ENCODE measurements at regions not wholly inside any gene's neighbourhood (a gene's known extent, or its start where the extent isn't known, plus 50 kb on each side); places are given as distances from the start of the nearest gene placed in this dataset.

DNA sequence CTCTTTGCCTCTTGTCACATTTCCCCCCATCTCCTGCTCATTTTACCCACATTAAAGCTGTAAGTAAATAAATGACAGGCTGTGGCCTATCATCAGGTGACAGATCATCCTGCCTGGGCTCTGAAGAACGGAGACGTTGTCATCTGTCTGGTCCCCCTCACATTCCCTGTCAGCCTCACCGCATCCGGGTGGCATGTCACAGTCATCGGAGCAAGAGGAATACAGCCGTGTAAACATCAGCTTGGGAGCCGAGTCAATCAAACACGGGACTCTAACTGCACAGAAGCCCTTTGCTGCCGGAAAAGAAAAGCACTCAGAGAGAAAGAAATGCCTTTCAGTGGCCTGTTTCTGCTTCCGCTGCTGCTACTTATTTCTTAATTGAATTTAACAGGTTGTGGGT lies 371.9 kb upstream of the ID4 start:
- Histone ChIP-seq H2BK20ac (ENCODE audit: low read length) (no peak overlapping the region), H3K18ac (ENCODE audit: extremely low read depth, low read length) (no peak overlapping the region), H3K56ac (replicated peaks; ENCODE audit: insufficient read length, low read depth, low read length) (no peak overlapping the region), H2BK120ac (replicated peaks; ENCODE audit: low read depth, low read length) (no peak overlapping the region), H3K14ac (ENCODE audit: insufficient read length) (no peak overlapping the region), H4K8ac (ENCODE audit: extremely low read depth, insufficient read depth, low read length) (no peak overlapping the region), H3K4me1 (replicated peaks in 1 of 4; ENCODE audit: control insufficient read depth in 3 of 4, insufficient read depth in 4 of 4, low read length in 3 of 4) (no peaks in the 10 kb centered on the region), H3K36me3 (ENCODE audit: control insufficient read depth in 2 of 4, insufficient read depth in 4 of 4, low read length in 3 of 4) (no peaks in the 10 kb centered on the region; a peak in 1 of 8 replicates), H3K27ac (ENCODE audit: low read depth, low read length) (no peak overlapping the region), H3K79me1 (ENCODE audit: low read depth, low read length) (no peaks in the 10 kb centered on the region), H3K27me3 (replicated peaks in 1 of 4; ENCODE audit: control insufficient read depth in 3 of 4, extremely low read depth in 1 of 4, insufficient read depth in 3 of 4, low read length in 3 of 4) (no peaks in the 10 kb centered on the region), H4K20me1 (replicated peaks in 1 of 2; ENCODE audit: control insufficient read depth in 1 of 2, insufficient read depth in 2 of 2, low read length in 2 of 2) (peaks cover 0 to 2% of the 10 kb centered on the region in 2 experiments), H2AK5ac (ENCODE audit: low read depth, low read length) (no peak overlapping the region), H3K4ac (replicated peaks; ENCODE audit: insufficient read length, low read depth, low read length) (no peak overlapping the region), H2AFZ (ENCODE audit: low read length) (0 out of 2 replicates have a peak overlapping the region, but pooled peaks have one; percentile 31), H3K4me2 (ENCODE audit: insufficient read depth in 1 of 2, low read depth in 2 of 2, low read length in 2 of 2) (no peak overlapping the region), H3K23ac (ENCODE audit: insufficient read length) (no peak overlapping the region), H4K5ac (ENCODE audit: insufficient read length, low read depth, low read length) (no peak overlapping the region), H3K23me2 (ENCODE audit: low read depth, low read length) (peaks cover 3% of the 10 kb centered on the region; the same call in 1 of the 2 replicates), H3K4me3 (ENCODE audit: extremely low read depth in 1 of 4, insufficient read depth in 2 of 4, low read depth in 3 of 4, low read length in 4 of 4) (no peak overlapping the region), H3K79me2 (ENCODE audit: control insufficient read depth in 1 of 2, insufficient read depth in 2 of 2, low read length in 2 of 2) (0 out of 4 replicates have a peak, but pooled peaks cover 0 to 2% of the 10 kb centered on the region in 2 experiments), H3K9ac (replicated peaks in 1 of 4; ENCODE audit: extremely low read depth in 1 of 4, low read depth in 3 of 4, low read length in 3 of 4) (no peak overlapping the region), H3K9me3 (ENCODE audit: insufficient read depth in 2 of 2, low read depth in 1 of 2, low read length in 1 of 2) (no peaks in the 10 kb centered on the region), H2BK15ac (ENCODE audit: low read length) (no peak overlapping the region), H4K91ac (replicated peaks; ENCODE audit: insufficient read length, low read length) (no peak overlapping the region), H2BK12ac (ENCODE audit: low read depth, low read length) (no peak overlapping the region), H2BK5ac (ENCODE audit: low read depth, low read length) (no peak overlapping the region)
- ChIA-PET POLR2A (ENCODE audit: partially characterized antibody) (interaction anchor here (0.8 kb wide), 1 partner anchor 14 kb away, joined by 3 read pairs; no protein-coding TSS in a partner anchor), CTCF (ENCODE audit: partially characterized antibody) (interaction anchor here (1.8 kb wide), 1 partner anchor 441 kb away, joined by 8 read pairs; no protein-coding TSS in a partner anchor)
- no peak for TF ChIP-seq CBX5 (IDR thresholded peaks at IDR 0.05; ENCODE audit: low read depth, low read length)
- TF ChIP-seq RXRA (IDR thresholded peaks at IDR 0.05; ENCODE audit: insufficient read depth, low read depth, low read length), result no peak
- no peak for TF ChIP-seq BACH1 (IDR thresholded peaks at IDR 0.05; ENCODE audit: low read length)
- no peak for TF ChIP-seq PHF8 (conservative IDR thresholded peaks at IDR 0.05; ENCODE audit: low read depth, low read length)
- no peak for TF ChIP-seq SRF (IDR thresholded peaks at IDR 0.05; ENCODE audit: low read depth, low read length)
- TF ChIP-seq KDM1A (IDR thresholded peaks at IDR 0.05; ENCODE audit: borderline replicate concordance, low read length), result no peak
- DNase-seq (ENCODE audit: low read depth in 1 of 2, low spot score in 2 of 2), result no peak
- 95% methylated on average over 10 of the region's 10 CpGs; no CpG with 5 or more reads in 1 of the 2 experiments for WGBS, 2 experiments (ENCODE audit: extremely low coverage in 1 of 2, insufficient coverage in 1 of 2, insufficient read length in 1 of 2, insufficient replicate concordance in 2 of 2, low coverage in 1 of 2, low lambda C conversion rate in 2 of 2, missing lambda C conversion rate in 1 of 2)
- FAIRE-seq, result no peak

All from H1 (cell line).